ENCODE measurements at regions not wholly inside any gene's neighbourhood (a gene's known extent, or its start where the extent isn't known, plus 50 kb on each side); places are given as distances from the start of the nearest gene placed in this dataset.

DNA sequence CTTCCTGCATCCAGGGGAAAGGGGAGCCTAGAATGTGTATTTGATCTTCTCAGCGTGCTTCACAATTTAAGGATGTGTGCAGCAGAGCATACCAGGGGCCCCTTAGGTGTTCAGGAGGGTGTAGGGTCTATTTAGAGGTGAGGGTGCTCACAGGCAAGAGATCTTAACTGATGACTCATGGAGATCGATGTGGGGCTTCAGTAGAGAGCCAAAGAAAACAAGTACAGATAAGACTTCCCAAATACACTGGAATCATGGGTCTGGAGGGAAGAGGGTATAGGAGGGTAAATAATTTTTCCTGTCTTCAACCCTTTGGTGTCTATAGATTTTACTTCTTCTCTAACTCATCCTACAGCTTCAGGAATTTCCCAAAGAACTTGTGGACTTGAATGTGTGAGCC, 170.2 kb upstream of the LRRC3B start:
- TF ChIP-seq, protein P1, sequence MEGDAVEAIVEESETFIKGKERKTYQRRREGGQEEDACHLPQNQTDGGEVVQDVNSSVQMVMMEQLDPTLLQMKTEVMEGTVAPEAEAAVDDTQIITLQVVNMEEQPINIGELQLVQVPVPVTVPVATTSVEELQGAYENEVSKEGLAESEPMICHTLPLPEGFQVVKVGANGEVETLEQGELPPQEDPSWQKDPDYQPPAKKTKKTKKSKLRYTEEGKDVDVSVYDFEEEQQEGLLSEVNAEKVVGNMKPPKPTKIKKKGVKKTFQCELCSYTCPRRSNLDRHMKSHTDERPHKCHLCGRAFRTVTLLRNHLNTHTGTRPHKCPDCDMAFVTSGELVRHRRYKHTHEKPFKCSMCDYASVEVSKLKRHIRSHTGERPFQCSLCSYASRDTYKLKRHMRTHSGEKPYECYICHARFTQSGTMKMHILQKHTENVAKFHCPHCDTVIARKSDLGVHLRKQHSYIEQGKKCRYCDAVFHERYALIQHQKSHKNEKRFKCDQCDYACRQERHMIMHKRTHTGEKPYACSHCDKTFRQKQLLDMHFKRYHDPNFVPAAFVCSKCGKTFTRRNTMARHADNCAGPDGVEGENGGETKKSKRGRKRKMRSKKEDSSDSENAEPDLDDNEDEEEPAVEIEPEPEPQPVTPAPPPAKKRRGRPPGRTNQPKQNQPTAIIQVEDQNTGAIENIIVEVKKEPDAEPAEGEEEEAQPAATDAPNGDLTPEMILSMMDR (conservative IDR thresholded peaks at IDR 0.05): no peak
- TF ChIP-seq ZFX (IDR thresholded peaks at IDR 0.05): no peak
